ENCODE measurements at regions not wholly inside any gene's neighbourhood (a gene's known extent, or its start where the extent isn't known, plus 50 kb on each side); places are given as distances from the start of the nearest gene placed in this dataset.

DNA sequence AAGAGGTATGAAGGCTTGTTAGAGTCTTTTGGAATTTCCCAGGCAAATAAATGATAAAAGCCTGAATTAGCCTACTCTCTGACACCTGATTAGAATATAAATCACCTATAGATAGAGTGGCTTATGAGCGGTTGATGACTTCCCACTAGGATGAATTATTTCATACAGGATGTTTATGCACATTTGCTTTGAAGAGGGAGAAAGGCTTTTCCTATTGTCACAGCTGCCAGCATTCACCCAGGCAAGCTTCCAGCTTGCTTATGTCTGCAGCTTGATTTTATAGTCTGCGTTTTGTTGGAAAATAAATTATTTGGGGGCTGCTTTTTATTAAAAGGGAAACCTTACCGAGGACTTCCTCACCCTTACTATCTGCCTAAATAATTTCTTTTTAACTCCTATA is 51.3 kb upstream of the EIF2S2 start:
- no peak overlapping the region for H3K4me3 ChIP-seq (ENCODE audit: low read depth, low read length)
- no peak for TF ChIP-seq CTCF (IDR thresholded peaks at IDR 0.05; ENCODE audit: control insufficient read depth, extremely low read depth, insufficient read depth)
- no peak for DNase-seq (ENCODE audit: low read depth)

- no peak overlapping the region for H3K4me3 ChIP-seq (ENCODE audit: low read depth, low read length)
- TF ChIP-seq CTCF (IDR thresholded peaks at IDR 0.05; ENCODE audit: control insufficient read depth, extremely low read depth, insufficient read depth), result no peak
- no peak for DNase-seq (ENCODE audit: low read depth)
These were observed 52.4 kb upstream of the EIF2S2 start for GRCh38 chr20:34164381-34164984.

DNA sequence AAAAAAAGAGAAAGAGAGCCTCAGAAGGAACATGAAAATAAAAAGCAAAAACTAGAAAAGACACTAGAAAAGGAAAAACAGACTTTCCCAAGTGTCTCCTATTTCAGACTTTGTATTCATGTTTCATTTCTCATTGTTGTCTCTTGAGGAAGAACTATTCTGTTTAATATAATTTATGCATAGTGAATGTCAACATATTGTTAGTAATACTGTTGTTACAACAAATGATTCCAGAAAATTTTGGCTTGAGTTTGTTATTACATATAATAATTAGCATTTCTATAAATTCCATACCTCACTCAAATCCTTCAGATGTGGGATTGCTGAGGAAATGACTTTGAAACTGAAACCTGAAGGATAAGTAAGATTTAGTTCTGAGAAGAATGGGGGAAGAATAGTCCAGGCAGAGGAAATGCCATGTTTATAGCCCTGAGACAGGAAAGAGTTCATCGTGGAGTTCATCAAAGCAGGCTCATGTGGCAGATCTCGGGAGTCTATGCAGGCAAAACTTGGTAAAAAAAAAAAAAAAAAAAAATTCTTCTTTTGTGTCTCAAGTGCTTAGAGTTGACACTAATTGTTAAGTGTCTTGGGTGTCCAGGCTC is 53.1 kb upstream of the EIF2S2 start:
- no peak overlapping the region for H3K4me3 ChIP-seq (ENCODE audit: low read depth, low read length)
- TF ChIP-seq CTCF (IDR thresholded peaks at IDR 0.05; ENCODE audit: control insufficient read depth, extremely low read depth, insufficient read depth), result no peak
- DNase-seq (ENCODE audit: low read depth), result no peak

- DNase-seq (ENCODE audit: low read depth), result no peak
- H3K4me3 ChIP-seq (ENCODE audit: low read depth, low read length), result no peak overlapping the region
- no peak for TF ChIP-seq CTCF (IDR thresholded peaks at IDR 0.05; ENCODE audit: control insufficient read depth, extremely low read depth, insufficient read depth)
These were observed 59.6 kb upstream of the EIF2S2 start for GRCh38 chr20:34171640-34172039.

DNA sequence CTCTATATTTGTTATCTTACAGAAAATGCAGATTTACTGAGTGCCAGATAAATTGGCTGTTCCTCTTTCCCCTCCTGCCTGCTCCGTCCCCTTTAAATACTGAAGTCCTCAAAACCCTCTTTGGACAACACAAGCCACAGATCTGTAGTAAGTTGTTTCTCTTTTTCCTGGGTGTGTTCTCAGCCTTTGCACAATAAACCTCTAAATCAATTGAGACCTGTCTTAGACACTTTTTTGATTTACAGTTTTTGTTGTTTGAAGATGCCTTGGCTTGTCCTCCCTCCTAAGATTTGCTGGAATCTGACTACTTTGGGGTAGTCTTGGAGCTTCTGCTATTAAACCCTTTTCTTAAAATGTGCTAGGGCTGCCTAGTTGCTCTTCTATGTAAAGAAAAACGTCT is 60.9 kb upstream of the EIF2S2 start:
- no peak for DNase-seq (ENCODE audit: low read depth)
- no peak overlapping the region for H3K4me3 ChIP-seq (ENCODE audit: low read depth, low read length)
- TF ChIP-seq CTCF (IDR thresholded peaks at IDR 0.05; ENCODE audit: control insufficient read depth, extremely low read depth, insufficient read depth), result no peak

DNA sequence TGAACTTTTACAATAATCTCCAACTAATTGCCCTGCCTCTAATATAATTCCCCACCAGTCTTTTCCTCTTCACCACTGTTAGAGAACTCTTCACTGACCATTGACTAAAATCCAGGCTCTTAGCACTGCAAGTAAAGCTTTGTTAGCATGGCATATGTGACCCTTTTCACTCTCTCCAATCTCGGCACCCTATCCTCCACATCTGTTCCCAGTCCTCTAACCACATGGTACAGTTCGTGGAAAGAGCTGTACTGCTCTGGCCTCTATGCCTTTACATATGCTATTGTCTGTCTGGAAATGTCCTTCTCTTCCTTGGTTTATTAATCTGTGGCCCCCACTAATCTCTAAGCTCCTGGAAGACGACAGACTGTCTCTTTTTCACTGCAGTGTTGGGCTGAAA is 63.0 kb upstream of the EIF2S2 start:
- no peak for TF ChIP-seq CTCF (IDR thresholded peaks at IDR 0.05; ENCODE audit: control insufficient read depth, extremely low read depth, insufficient read depth)
- H3K4me3 ChIP-seq (ENCODE audit: low read depth, low read length), result no peak overlapping the region
- DNase-seq (ENCODE audit: low read depth), result no peak

- DNase-seq (ENCODE audit: low read depth), result no peak
- no peak for TF ChIP-seq CTCF (IDR thresholded peaks at IDR 0.05; ENCODE audit: control insufficient read depth, extremely low read depth, insufficient read depth)
- H3K4me3 ChIP-seq (ENCODE audit: low read depth, low read length), result no peak overlapping the region
These were observed 63.8 kb upstream of the EIF2S2 start for GRCh38 chr20:34175879-34176278.

Measured in LNCaP clone FGC (cell line).